Esophagus squamous epithelium (tissue), 4 donors: ENCODE measurements at regions not wholly inside any gene's neighbourhood (a gene's known extent, or its start where the extent isn't known, plus 50 kb on each side); places are given as distances from the start of the nearest gene placed in this dataset.

ENCODE experiments used
- POLR2A ChIP-seq, 4 donors: fragments of 450-650 bp; IDR thresholded peaks; one replicate each; pipeline ENCODE4 v1.6.1; 2017; ENCODE audit warnings: antibody characterized with exemption in 4 of 4, mild to moderate bottlenecking in 4 of 4, moderate library complexity in 3 of 4
- TF ChIP-seq, protein P1 (sequence below), 6 experiments: fragments of 450-650 bp in 4 of 6; fragments of 200-600 bp in 2 of 6; sonication (generic) in 2 of 6; IDR thresholded peaks; one replicate each; pipeline ENCODE4 v1.5.1; 2016 to 2019; ENCODE audit warnings: antibody characterized with exemption in 6 of 6, mild to moderate bottlenecking in 4 of 6, moderate library complexity in 4 of 6

DNA sequence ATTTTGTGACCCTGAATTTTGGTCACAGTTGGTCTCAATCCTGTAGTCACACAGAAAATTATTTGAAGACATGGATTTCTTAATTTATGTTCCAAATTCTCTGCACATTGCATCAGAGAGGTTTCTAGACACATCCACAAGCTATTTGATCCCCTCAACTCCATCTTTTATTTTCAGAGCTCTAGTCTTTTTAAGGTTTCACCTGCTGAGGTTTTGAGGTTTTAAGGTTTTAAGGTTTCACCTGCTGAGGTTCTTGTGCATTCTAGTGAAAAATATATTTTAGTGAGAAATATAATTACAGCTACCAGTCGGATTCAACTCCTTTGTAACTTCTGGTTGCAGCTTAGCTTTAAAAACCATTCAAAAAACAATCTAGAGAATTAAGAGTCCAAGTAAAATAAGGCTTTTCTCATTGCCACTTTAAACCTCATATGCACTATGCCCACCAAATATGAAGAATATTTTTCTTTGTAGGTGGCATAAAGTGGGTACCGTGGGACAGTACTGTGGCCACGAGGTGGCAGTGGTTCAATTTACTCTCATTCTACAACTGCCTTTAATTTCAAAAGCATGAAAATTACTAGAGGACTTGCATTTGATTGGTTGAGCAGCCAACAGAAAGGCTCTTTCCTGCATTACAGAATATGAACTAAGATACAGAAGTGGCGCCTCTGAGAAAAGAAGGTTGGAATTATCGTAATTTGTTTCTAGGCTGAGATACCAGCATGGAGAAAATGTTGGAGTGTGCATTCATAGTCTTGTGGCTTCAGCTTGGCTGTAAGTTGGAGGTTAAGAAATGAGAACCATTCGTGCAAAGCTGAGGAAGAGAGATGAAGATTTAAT lies 366.5 kb upstream of the OR4E1 start:
- TF ChIP-seq, protein P1, sequence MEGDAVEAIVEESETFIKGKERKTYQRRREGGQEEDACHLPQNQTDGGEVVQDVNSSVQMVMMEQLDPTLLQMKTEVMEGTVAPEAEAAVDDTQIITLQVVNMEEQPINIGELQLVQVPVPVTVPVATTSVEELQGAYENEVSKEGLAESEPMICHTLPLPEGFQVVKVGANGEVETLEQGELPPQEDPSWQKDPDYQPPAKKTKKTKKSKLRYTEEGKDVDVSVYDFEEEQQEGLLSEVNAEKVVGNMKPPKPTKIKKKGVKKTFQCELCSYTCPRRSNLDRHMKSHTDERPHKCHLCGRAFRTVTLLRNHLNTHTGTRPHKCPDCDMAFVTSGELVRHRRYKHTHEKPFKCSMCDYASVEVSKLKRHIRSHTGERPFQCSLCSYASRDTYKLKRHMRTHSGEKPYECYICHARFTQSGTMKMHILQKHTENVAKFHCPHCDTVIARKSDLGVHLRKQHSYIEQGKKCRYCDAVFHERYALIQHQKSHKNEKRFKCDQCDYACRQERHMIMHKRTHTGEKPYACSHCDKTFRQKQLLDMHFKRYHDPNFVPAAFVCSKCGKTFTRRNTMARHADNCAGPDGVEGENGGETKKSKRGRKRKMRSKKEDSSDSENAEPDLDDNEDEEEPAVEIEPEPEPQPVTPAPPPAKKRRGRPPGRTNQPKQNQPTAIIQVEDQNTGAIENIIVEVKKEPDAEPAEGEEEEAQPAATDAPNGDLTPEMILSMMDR (IDR thresholded peaks at IDR 0.05): peak in 3 of 6 experiments; percentile 12 to 49 (median 39)
- no peak for TF ChIP-seq POLR2A (IDR thresholded peaks at IDR 0.05)
